ENCODE measurements at regions not wholly inside any gene's neighbourhood (a gene's known extent, or its start where the extent isn't known, plus 50 kb on each side); places are given as distances from the start of the nearest gene placed in this dataset.

- no peak for TF ChIP-seq POLR2AphosphoS5 (IDR thresholded peaks at IDR 0.05; ENCODE audit: low read depth, low read length)
- no peak for TF ChIP-seq POLR2A (IDR thresholded peaks at IDR 0.05; ENCODE audit: low read depth, low read length)
- no peak for TF ChIP-seq TAF1 (IDR thresholded peaks at IDR 0.05; ENCODE audit: low read depth, low read length)
- TF ChIP-seq POU2F2 (IDR thresholded peaks at IDR 0.05; ENCODE audit: low read depth, low read length) = no peak
Measured at GRCh38 chr4:155588437-155588836, 78.2 kb upstream of the GUCY1A1 start.
